ENCODE measurements at regions not wholly inside any gene's neighbourhood (a gene's known extent, or its start where the extent isn't known, plus 50 kb on each side); places are given as distances from the start of the nearest gene placed in this dataset.

DNA sequence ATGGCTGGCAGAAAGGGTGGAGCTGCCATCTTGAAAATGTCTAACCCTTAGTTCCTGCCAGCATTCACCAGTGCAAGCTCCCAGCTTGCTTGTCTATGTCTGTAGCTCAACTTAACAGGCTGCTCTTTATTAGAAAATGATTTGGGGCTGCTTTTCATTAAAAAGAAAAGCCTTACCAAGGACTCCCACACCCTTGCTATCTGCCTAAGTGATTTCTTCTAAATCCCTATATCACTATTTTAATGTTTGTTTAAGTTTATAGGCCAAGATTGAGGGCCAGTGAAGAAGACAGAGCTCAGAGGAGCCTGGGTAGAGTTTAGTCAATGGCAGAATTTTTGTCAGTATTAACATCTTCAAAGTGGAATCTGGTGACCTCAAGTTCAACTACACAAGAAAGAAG is 336.8 kb upstream of the CHRM3 start:
- no peak for TF ChIP-seq CTCF (IDR thresholded peaks at IDR 0.05)
- TF ChIP-seq ZFX (IDR thresholded peaks at IDR 0.05; ENCODE audit: borderline replicate concordance) = no peak

Measured in 22Rv1 (cell line).